GM12892 (cell line): ENCODE measurements at regions not wholly inside any gene's neighbourhood (a gene's known extent, or its start where the extent isn't known, plus 50 kb on each side); places are given as distances from the start of the nearest gene placed in this dataset.

ENCODE experiments used
- DNase-seq: peaks from one replicate; pipeline ENCODE4 v3.0.0; 2011; ENCODE audit not compliant: insufficient read length
- FAIRE-seq: peaks from 2 replicates; lab custom pipeline; 2011; peaks lifted over from hg19 to GRCh38; lab: Jason Lieb, UNC
- POLR2A ChIP-seq: IDR thresholded peaks from 2 replicates; pipeline ENCODE4 v1.6.1; 2011; ENCODE audit warnings: low read depth, low read length, control low read depth
- POLR2AphosphoS5 ChIP-seq: IDR thresholded peaks from 2 replicates; pipeline ENCODE4 v1.6.1; 2011; ENCODE audit warnings: low read depth, low read length, control low read depth
- TAF1 ChIP-seq: IDR thresholded peaks from 2 replicates; pipeline ENCODE4 v1.6.1; 2011; ENCODE audit warnings: low read depth, mild to moderate bottlenecking, control low read depth, low read length, borderline replicate concordance

- no peak for DNase-seq
- FAIRE-seq, result peak; percentile 75
- TF ChIP-seq POLR2A (no peak), TAF1 (no peak), POLR2AphosphoS5 (no peak)
Observed at GRCh38 chr12:46131732-46132469, 136.9 kb downstream of the SLC38A1 start.

GRCh38 chr12:46127656-46128055, 137.3 kb upstream of the SCAF11 start:
- TF ChIP-seq POLR2AphosphoS5 (no peak), TAF1 (no peak), POLR2A (no peak)
- no peak for FAIRE-seq

GRCh38 chr12:46126050-46126727, 135.8 kb upstream of the SCAF11 start:
- no peak for FAIRE-seq
- TF ChIP-seq POLR2A (no peak), POLR2AphosphoS5 (no peak), TAF1 (no peak)
- DNase-seq, result no peak

More at GRCh38 chr12:46127656-46128055, 137.3 kb upstream of the SCAF11 start:
- no peak for DNase-seq

- no peak for FAIRE-seq
- TF ChIP-seq POLR2AphosphoS5, result no peak
- no peak for TF ChIP-seq TAF1
- TF ChIP-seq POLR2A, result no peak
- peak; percentile 14 for DNase-seq
Observed at GRCh38 chr12:46124848-46125619, 134.7 kb upstream of the SCAF11 start.

- DNase-seq, result no peak
- no peak for FAIRE-seq
Observed at GRCh38 chr12:46124132-46124847, 133.9 kb upstream of the SCAF11 start.

GRCh38 chr12:46112364-46112763, 122.0 kb upstream of the SCAF11 start:
- FAIRE-seq, result no peak
- TF ChIP-seq POLR2A (no peak), TAF1 (no peak), POLR2AphosphoS5 (no peak)
- no peak for DNase-seq

More at GRCh38 chr12:46124132-46124847, 133.9 kb upstream of the SCAF11 start:
- TF ChIP-seq TAF1, result no peak
- TF ChIP-seq POLR2AphosphoS5, result no peak
- TF ChIP-seq POLR2A, result no peak

GRCh38 chr12:46111715-46112114, 121.3 kb upstream of the SCAF11 start:
- DNase-seq (no peak), FAIRE-seq (no peak)
- TF ChIP-seq POLR2AphosphoS5, result no peak
- no peak for TF ChIP-seq TAF1
- no peak for TF ChIP-seq POLR2A

GRCh38 chr12:46110928-46111699, 120.7 kb upstream of the SCAF11 start:
- no peak for DNase-seq
- TF ChIP-seq POLR2A, result no peak
- TF ChIP-seq POLR2AphosphoS5, result no peak
- TF ChIP-seq TAF1, result no peak

GRCh38 chr12:46110223-46110611, 119.8 kb upstream of the SCAF11 start:
- TF ChIP-seq POLR2A (no peak), TAF1 (no peak), POLR2AphosphoS5 (no peak)
- no peak for DNase-seq
- peak; percentile 5 for FAIRE-seq

More at GRCh38 chr12:46110928-46111699, 120.7 kb upstream of the SCAF11 start:
- no peak for FAIRE-seq
